ENCODE measurements at regions not wholly inside any gene's neighbourhood (a gene's known extent, or its start where the extent isn't known, plus 50 kb on each side); places are given as distances from the start of the nearest gene placed in this dataset.

DNA sequence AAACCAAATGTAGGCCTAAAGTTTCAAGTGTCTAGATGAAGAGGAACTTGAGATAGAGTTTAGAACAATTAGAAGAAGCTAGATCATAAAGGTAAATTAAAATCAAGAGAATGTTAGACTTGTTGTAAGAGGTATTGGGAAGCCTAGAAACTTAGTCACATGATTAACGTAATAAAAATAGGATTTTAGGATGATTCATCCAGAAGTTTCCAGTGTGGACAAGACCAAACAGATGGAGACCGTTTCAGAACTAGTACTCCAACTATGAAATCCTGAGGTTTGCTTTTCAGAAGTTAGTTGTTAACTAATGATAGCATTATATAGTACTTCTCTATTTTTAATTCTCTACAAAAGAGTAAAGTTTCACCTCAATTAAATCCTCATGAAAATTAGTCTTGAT, 104.9 kb downstream of the MZT1 start:
- Histone ChIP-seq H3K4me1 (ENCODE audit: control insufficient read depth in 1 of 2, insufficient read depth in 2 of 2, low read length in 2 of 2) (no peaks in the 10 kb centered on the region), H3K36me3 (ENCODE audit: control insufficient read depth in 1 of 2, insufficient read depth in 2 of 2, low read length in 2 of 2) (no peaks in the 10 kb centered on the region), H2AFZ (ENCODE audit: low read depth, low read length, poor library complexity, severe bottlenecking) (no peak overlapping the region), H3K27me3 (ENCODE audit: insufficient read depth, low read length) (no peaks in the 10 kb centered on the region), H3K4me3 (replicated peaks in 1 of 2; ENCODE audit: low read depth in 1 of 2, low read length in 2 of 2) (no peak overlapping the region), H3K9ac (ENCODE audit: low read length) (no peak overlapping the region), H3K4me2 (ENCODE audit: low read length) (no peak overlapping the region), H3K79me2 (ENCODE audit: insufficient read depth, low read length) (no peaks in the 10 kb centered on the region), H3K9me2 (ENCODE audit: insufficient read depth) (no peaks in the 10 kb centered on the region), H3K9me3 (ENCODE audit: control insufficient read depth in 1 of 2, insufficient read depth in 1 of 2, low read depth in 1 of 2, low read length in 2 of 2) (no peaks in the 10 kb centered on the region), H3K27ac (ENCODE audit: low read depth, low read length) (no peak overlapping the region), H4K20me1 (ENCODE audit: insufficient read depth) (no peaks in the 10 kb centered on the region)
- DNase-seq (ENCODE audit: low read depth, low spot score) (no peak), ATAC-seq (no peak)
- no TSS peak for BruUV-seq (replicated peaks)
- ChIA-PET CTCF (no interaction called here), POLR2A (no interaction called here), RAD21 (ENCODE audit: low non-redundant PET in 1 of 2, low total read pairs in 2 of 2, uncharacterized antibody in 2 of 2, unreplicated experiment in 2 of 2) (no interaction called here)
- intact Hi-C loops (cut with micrococcal nuclease) = no loop called here
- no peak for TF ChIP-seq ATF3 (IDR thresholded peaks at IDR 0.05)
- no peak for TF ChIP-seq CBX3 (IDR thresholded peaks at IDR 0.05; ENCODE audit: low read depth)
- TF ChIP-seq CEBPB (IDR thresholded peaks at IDR 0.05; ENCODE audit: low read depth) = no peak
- TF ChIP-seq EZH2phosphoT487 (IDR thresholded peaks at IDR 0.05; ENCODE audit: borderline replicate concordance) = no peak
- no peak for TF ChIP-seq RAD21 (IDR thresholded peaks at IDR 0.05; ENCODE audit: low read depth)
- TF ChIP-seq, protein P1, sequence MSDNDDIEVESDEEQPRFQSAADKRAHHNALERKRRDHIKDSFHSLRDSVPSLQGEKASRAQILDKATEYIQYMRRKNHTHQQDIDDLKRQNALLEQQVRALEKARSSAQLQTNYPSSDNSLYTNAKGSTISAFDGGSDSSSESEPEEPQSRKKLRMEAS (IDR thresholded peaks at IDR 0.05) = no peak
- TF ChIP-seq EZH2 (IDR thresholded peaks at IDR 0.05) = no peak
- TF ChIP-seq CTCF (IDR thresholded peaks at IDR 0.05 in 2 of 3, conservative IDR thresholded peaks at IDR 0.05 in 1 of 3; ENCODE audit: borderline replicate concordance in 1 of 3, insufficient read depth in 1 of 3, low read depth in 2 of 3, low read length in 2 of 3) = no peak
- TF ChIP-seq SIN3A (IDR thresholded peaks at IDR 0.05; ENCODE audit: low read depth) = no peak
- no peak for TF ChIP-seq ZNF274 (IDR thresholded peaks at IDR 0.05; ENCODE audit: low read depth, low read length)
